Neural cell (in vitro differentiated cells): ENCODE measurements at regions not wholly inside any gene's neighbourhood (a gene's known extent, or its start where the extent isn't known, plus 50 kb on each side); places are given as distances from the start of the nearest gene placed in this dataset.

Experiments used
- H2AFZ ChIP-seq: fragments of 200-600, 300-800 bp; sonication (generic), shearing (Covaris generic); 2 replicates; pipeline ENCODE4 v1.6.0; 2014; ENCODE audit warnings: low read depth, mild to moderate bottlenecking, antibody characterized with exemption, low read length, moderate library complexity
- H3F3A ChIP-seq: fragments of 200-600 bp; shearing (Covaris generic); 2 replicates; pipeline ENCODE4 v1.6.1; 2016; ENCODE audit warnings: mild to moderate bottlenecking, moderate library complexity, mixed read lengths, antibody characterized with exemption, low read length; ENCODE audit not compliant: insufficient read depth, poor library complexity, severe bottlenecking
- H3K27ac ChIP-seq: fragments of 200-600, 300-800 bp; sonication (generic), shearing (Covaris generic); 2 replicates; pipeline ENCODE4 v1.5.1; 2014; ENCODE audit warnings: mild to moderate bottlenecking, low read length, moderate library complexity
- H3K27me3 ChIP-seq: fragments of 300-800, 200-600 bp; sonication (generic), shearing (Covaris generic); 2 replicates; pipeline ENCODE4 v1.6.0; 2014; ENCODE audit warnings: mild to moderate bottlenecking, low read depth, low read length, moderate library complexity; ENCODE audit not compliant: insufficient read depth
- H3K36me3 ChIP-seq: fragments of 300-800, 200-600 bp; sonication (generic), shearing (Covaris generic); 2 replicates; pipeline ENCODE4 v1.5.1; 2014; ENCODE audit warnings: mild to moderate bottlenecking, antibody characterized with exemption, low read length, moderate library complexity; ENCODE audit not compliant: insufficient read depth
- H3K4me2 ChIP-seq: fragments of 300-800, 200-600 bp; sonication (generic), shearing (Covaris generic); 2 replicates; pipeline ENCODE4 v1.6.0; 2014; ENCODE audit warnings: mild to moderate bottlenecking, low read length
- H3K4me3 ChIP-seq: fragments of 300-800, 200-600 bp; sonication (generic), shearing (Covaris generic); 2 replicates; pipeline ENCODE4 v1.5.1; 2014; ENCODE audit warnings: mild to moderate bottlenecking, low read length, moderate library complexity
- H3K79me2 ChIP-seq: fragments of 200-600 bp; shearing (Covaris generic); replicated peaks from 2 replicates; pipeline ENCODE4 v1.6.0; 2014; ENCODE audit warnings: mild to moderate bottlenecking, low read length, moderate library complexity; ENCODE audit not compliant: insufficient read depth
- H3K9ac ChIP-seq: fragments of 300-800, 200-600 bp; sonication (generic), shearing (Covaris generic); 2 replicates; pipeline ENCODE4 v1.6.1; 2016; ENCODE audit warnings: mild to moderate bottlenecking, low read length, mixed read lengths
- H3K9me2 ChIP-seq: fragments of 200-600 bp; shearing (Covaris generic); 2 replicates; pipeline ENCODE4 v1.6.1; 2016; ENCODE audit warnings: mild to moderate bottlenecking, low read length, mixed read lengths; ENCODE audit not compliant: insufficient read depth
- H3K9me3 ChIP-seq: fragments of 200-600, 300-800 bp; sonication (generic), shearing (Covaris generic); 2 replicates; pipeline ENCODE4 v1.6.1; 2016; ENCODE audit warnings: mild to moderate bottlenecking, mixed run types, low read length, moderate library complexity, mixed read lengths
- H4K20me1 ChIP-seq: fragments of 200-600 bp; shearing (Covaris generic); 2 replicates; pipeline ENCODE4 v1.6.1; 2016; ENCODE audit warnings: mild to moderate bottlenecking, mixed run types; ENCODE audit not compliant: insufficient read depth
- CTCF ChIP-seq: fragments of 450-650 bp; IDR thresholded peaks from 2 replicates; pipeline ENCODE4 v1.5.1; 2014; ENCODE audit warnings: antibody characterized with exemption, mild to moderate bottlenecking, moderate library complexity; ENCODE audit not compliant: poor library complexity, severe bottlenecking
- EP300 ChIP-seq: fragments of 450-650 bp; conservative IDR thresholded peaks from 2 replicates; pipeline ENCODE4 v1.6.1; 2014; ENCODE audit warnings: antibody characterized with exemption, mild to moderate bottlenecking, moderate library complexity; ENCODE audit not compliant: poor library complexity, severe bottlenecking
- EZH2 ChIP-seq: fragments of 200-600, 300-800 bp; shearing (Covaris generic), sonication (generic); IDR thresholded peaks from 2 replicates; pipeline ENCODE4 v1.6.1; 2014; ENCODE audit warnings: antibody characterized with exemption, low read length, borderline replicate concordance, mild to moderate bottlenecking; ENCODE audit not compliant: insufficient read depth, poor library complexity, severe bottlenecking
- MXI1 ChIP-seq: fragments of 450-650 bp; conservative IDR thresholded peaks from 2 replicates; pipeline ENCODE4 v1.6.1; 2014; ENCODE audit warnings: antibody characterized with exemption, mild to moderate bottlenecking; ENCODE audit not compliant: poor library complexity, severe bottlenecking
- POLR2AphosphoS5 ChIP-seq: IDR thresholded peaks from 2 replicates; pipeline ENCODE4 v1.6.1; 2012
- RAD21 ChIP-seq: fragments of 450-650 bp; conservative IDR thresholded peaks from 2 replicates; pipeline ENCODE4 v1.6.1; 2014; ENCODE audit warnings: antibody characterized with exemption, mild to moderate bottlenecking, moderate library complexity
- REST ChIP-seq: IDR thresholded peaks from 2 replicates; pipeline ENCODE4 v1.6.1; 2012; ENCODE audit warnings: borderline replicate concordance
- SMC3 ChIP-seq: fragments of 450-650 bp; conservative IDR thresholded peaks from 2 replicates; pipeline ENCODE4 v1.6.1; 2014; ENCODE audit warnings: antibody characterized with exemption, mild to moderate bottlenecking, moderate library complexity; ENCODE audit not compliant: poor library complexity
- TAF1 ChIP-seq: IDR thresholded peaks from 2 replicates; pipeline ENCODE4 v1.6.1; 2012; ENCODE audit warnings: low read depth

GRCh38 chr5:5061836-5062235 is 78.3 kb upstream of the ADAMTS16 start:
- H2AFZ ChIP-seq: no peak overlapping the region
- no peak overlapping the region for H3K4me2 ChIP-seq
- H3K9ac ChIP-seq: no peak overlapping the region
- H3K9me2 ChIP-seq: no peaks in the 10 kb centered on the region
- H3K9me3 ChIP-seq: no peaks in the 10 kb centered on the region
- no peak for TF ChIP-seq EZH2
- TF ChIP-seq TAF1: no peak
- TF ChIP-seq REST: no peak
- TF ChIP-seq RAD21: no peak
- TF ChIP-seq SMC3: no peak
- TF ChIP-seq CTCF: no peak
- no peak for TF ChIP-seq MXI1
- no peak for TF ChIP-seq POLR2AphosphoS5
- TF ChIP-seq EP300: no peak
- H3K27me3 ChIP-seq: no peaks in the 10 kb centered on the region
- no peaks in the 10 kb centered on the region for H3K36me3 ChIP-seq
- no peaks in the 10 kb centered on the region for H3F3A ChIP-seq
- no peak overlapping the region for H3K4me3 ChIP-seq
- no peaks in the 10 kb centered on the region for H4K20me1 ChIP-seq
- no peaks in the 10 kb centered on the region for H3K79me2 ChIP-seq
- H3K27ac ChIP-seq: no peak overlapping the region

DNA sequence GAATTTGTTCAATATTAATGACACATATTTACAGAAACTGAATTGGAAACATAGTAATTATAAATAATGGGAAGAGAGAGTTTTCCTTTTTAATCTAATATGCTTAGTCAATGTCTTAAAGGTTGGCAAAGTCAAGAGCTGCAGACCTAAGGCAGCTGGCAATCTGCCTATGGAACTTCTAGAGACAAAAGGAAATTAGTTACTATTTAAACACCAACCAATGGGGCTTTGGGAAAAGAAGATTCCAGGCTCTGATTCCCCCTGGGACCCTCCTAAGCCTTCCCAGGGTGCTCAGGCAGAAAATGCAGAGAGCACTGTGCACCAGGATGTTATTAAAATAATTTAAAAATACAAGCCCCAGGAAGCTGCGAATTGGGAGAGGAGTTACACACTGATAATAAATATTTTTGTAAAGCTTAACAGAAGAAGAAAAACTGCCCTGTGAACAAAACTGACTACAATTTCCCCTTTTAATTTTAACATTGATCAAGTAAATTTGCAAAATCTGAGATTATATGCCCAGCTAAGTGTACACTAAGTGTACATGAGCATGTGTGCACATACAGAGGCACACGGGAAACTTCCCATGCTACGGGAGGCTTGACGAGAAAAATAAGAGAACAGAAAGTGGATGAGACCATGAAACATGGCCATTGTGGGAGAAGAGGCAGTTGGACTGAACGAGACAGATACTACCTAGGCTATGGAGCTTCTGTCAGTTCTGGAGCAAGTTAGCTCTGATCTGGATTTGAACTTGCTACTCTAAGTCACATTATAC is 77.4 kb upstream of the ADAMTS16 start:
- Histone ChIP-seq H3K27me3 (no peaks in the 10 kb centered on the region), H3K79me2 (no peaks in the 10 kb centered on the region), H3K36me3 (no peaks in the 10 kb centered on the region), H2AFZ (no peak overlapping the region), H3K4me3 (no peak overlapping the region), H3K27ac (no peak overlapping the region), H4K20me1 (no peaks in the 10 kb centered on the region), H3K9me2 (no peaks in the 10 kb centered on the region), H3K9ac (no peak overlapping the region), H3K9me3 (no peaks in the 10 kb centered on the region), H3K4me2 (no peak overlapping the region), H3F3A (no peaks in the 10 kb centered on the region)
- no peak for TF ChIP-seq POLR2AphosphoS5
- TF ChIP-seq TAF1: no peak
- TF ChIP-seq CTCF: no peak
- no peak for TF ChIP-seq REST
- TF ChIP-seq MXI1: no peak
- TF ChIP-seq EZH2: no peak
- no peak for TF ChIP-seq EP300
- TF ChIP-seq SMC3: no peak
- TF ChIP-seq RAD21: no peak
